ENCODE measurements at regions not wholly inside any gene's neighbourhood (a gene's known extent, or its start where the extent isn't known, plus 50 kb on each side); places are given as distances from the start of the nearest gene placed in this dataset.

- in situ Hi-C loops (cut with HindIII; ENCODE audit: low sequenced_read_pairs) = no loop called here
- TF ChIP-seq CTCF (IDR thresholded peaks at IDR 0.05; ENCODE audit: low read depth, low read length) = no peak
- no peak overlapping the region for H3K4me3 ChIP-seq (ENCODE audit: low read depth, low read length)
- DNase-seq (ENCODE audit: low read depth, low spot score) = no peak
These were observed 242.4 kb upstream of the CSF3R start for GRCh38 chr1:36725151-36725550.

GRCh38 chr1:36723813-36724212 is 241.1 kb upstream of the CSF3R start:
- in situ Hi-C loops (cut with HindIII; ENCODE audit: low sequenced_read_pairs) = no loop called here
- no peak overlapping the region for H3K4me3 ChIP-seq (ENCODE audit: low read depth, low read length)
- no peak for DNase-seq (ENCODE audit: low read depth, low spot score)
- TF ChIP-seq CTCF (IDR thresholded peaks at IDR 0.05; ENCODE audit: low read depth, low read length) = no peak

GRCh38 chr1:36722871-36723270 is 240.2 kb upstream of the CSF3R start:
- no peak for TF ChIP-seq CTCF (IDR thresholded peaks at IDR 0.05; ENCODE audit: low read depth, low read length)
- in situ Hi-C loops (cut with HindIII; ENCODE audit: low sequenced_read_pairs) = no loop called here
- H3K4me3 ChIP-seq (ENCODE audit: low read depth, low read length) = no peak overlapping the region
- DNase-seq (ENCODE audit: low read depth, low spot score) = no peak

- no peak for TF ChIP-seq CTCF (IDR thresholded peaks at IDR 0.05; ENCODE audit: low read depth, low read length)
- in situ Hi-C loops (cut with HindIII; ENCODE audit: low sequenced_read_pairs) = no loop called here
- DNase-seq (ENCODE audit: low read depth, low spot score) = no peak
- no peak overlapping the region for H3K4me3 ChIP-seq (ENCODE audit: low read depth, low read length)
These were observed 238.5 kb upstream of the CSF3R start for GRCh38 chr1:36721261-36721660.

- in situ Hi-C loops (cut with HindIII; ENCODE audit: low sequenced_read_pairs) = no loop called here
- no peak for TF ChIP-seq CTCF (IDR thresholded peaks at IDR 0.05; ENCODE audit: low read depth, low read length)
- no peak for DNase-seq (ENCODE audit: low read depth, low spot score)
- H3K4me3 ChIP-seq (ENCODE audit: low read depth, low read length) = no peak overlapping the region
These were observed 234.7 kb upstream of the CSF3R start for GRCh38 chr1:36717431-36717830.

- no peak overlapping the region for H3K4me3 ChIP-seq (ENCODE audit: low read depth, low read length)
- in situ Hi-C loops (cut with HindIII; ENCODE audit: low sequenced_read_pairs) = no loop called here
- no peak for TF ChIP-seq CTCF (IDR thresholded peaks at IDR 0.05; ENCODE audit: low read depth, low read length)
- DNase-seq (ENCODE audit: low read depth, low spot score) = no peak
These were observed 233.1 kb upstream of the CSF3R start for GRCh38 chr1:36715797-36716196.

- in situ Hi-C loops (cut with HindIII; ENCODE audit: low sequenced_read_pairs) = no loop called here
- no peak overlapping the region for H3K4me3 ChIP-seq (ENCODE audit: low read depth, low read length)
- TF ChIP-seq CTCF (IDR thresholded peaks at IDR 0.05; ENCODE audit: low read depth, low read length) = no peak
These were observed 231.6 kb upstream of the CSF3R start for GRCh38 chr1:36714301-36714700.

More at GRCh38 chr1:36714301-36714700, 231.6 kb upstream of the CSF3R start:
- DNase-seq (ENCODE audit: low read depth, low spot score) = no peak
